Gastrocnemius medialis (tissue), 4 donors: ENCODE measurements at regions not wholly inside any gene's neighbourhood (a gene's known extent, or its start where the extent isn't known, plus 50 kb on each side); places are given as distances from the start of the nearest gene placed in this dataset.

Experiments
- ATAC-seq, 2 donors: fragments of 150-250 bp; one replicate each; pipeline ENCODE4 v1.9.1; 2016
- DNase-seq, 2 donors: peaks; one replicate each; pipeline ENCODE4 v3.0.0-alpha.2; 2019
- H3K27ac ChIP-seq, 4 donors: fragments of 200-600 bp; sonication (generic); 1 replicate in 1 of 4; 2 replicates in 3 of 4; pipeline ENCODE4 v1.5.1; 2016 to 2018; ENCODE audit warnings: mild to moderate bottlenecking in 2 of 4, moderate library complexity in 1 of 4
- H3K27me3 ChIP-seq, 3 donors: fragments of 200-600 bp; sonication (generic) in 2 of 3; 1 replicate in 1 of 3; 2 replicates in 2 of 3; pipeline versions ENCODE4 v1.5.1 to v1.6.0; 2016 to 2019; ENCODE audit warnings: mild to moderate bottlenecking in 1 of 3, moderate library complexity in 1 of 3
- H3K36me3 ChIP-seq, 2 donors: fragments of 200-600 bp; sonication (generic) in 1 of 2; one replicate each; pipeline ENCODE4 v1.5.1; 2017 to 2018
- H3K4me1 ChIP-seq, 2 donors: fragments of 200-600 bp; sonication (generic) in 1 of 2; one replicate each; pipeline ENCODE4 v1.5.1; 2016 to 2017; ENCODE audit warnings: mild to moderate bottlenecking in 2 of 2
- H3K4me3 ChIP-seq, 4 donors: fragments of 200-600 bp; sonication (generic) in 3 of 4; 1 replicate in 1 of 4; 2 replicates in 3 of 4; pipeline ENCODE4 v1.5.1; 2016 to 2019; ENCODE audit warnings: mild to moderate bottlenecking in 2 of 4
- H3K9me3 ChIP-seq, 3 donors: fragments of 200-600 bp; sonication (generic) in 2 of 3; 1 replicate in 1 of 3; 2 replicates in 2 of 3; pipeline ENCODE4 v1.5.1; 2016 to 2019
- CTCF ChIP-seq, 5 experiments: fragments of 450-650 bp in 3 of 5; fragments of 200-600 bp in 2 of 5; sonication (generic) in 2 of 5; IDR thresholded peaks in 4 of 5; conservative IDR thresholded peaks in 1 of 5; 1 replicate in 4 of 5; 2 replicates in 1 of 5; pipeline ENCODE4 v1.5.1; 2016 to 2019; ENCODE audit warnings: antibody characterized with exemption in 5 of 5, mild to moderate bottlenecking in 3 of 5, moderate library complexity in 3 of 5
- POLR2A ChIP-seq, 2 donors: fragments of 450-650 bp; IDR thresholded peaks; one replicate each; pipeline ENCODE4 v1.6.1; 2017; ENCODE audit warnings: antibody characterized with exemption in 2 of 2, mild to moderate bottlenecking in 2 of 2, moderate library complexity in 2 of 2
- in situ Hi-C, 4 donors: fragments of 200-750 bp; cut with MboI; loops; one replicate each; pipeline versions ENCODE4 v1.15.0 to v1.8.0; 2017; ENCODE audit warnings: low sequenced_read_pairs in 4 of 4
- intact Hi-C: fragments of 100-400 bp; cut with DNase I; formaldehyde crosslinking; loops from one replicate; pipeline ENCODE4 v1.15.1; 2023; ENCODE audit warnings: low total_unique reads

GRCh38 chr3:7915356-7915755 lies 586.3 kb upstream of the LMCD1 start:
- intact Hi-C loops: no loop called here
- in situ Hi-C loops: no loop called here
- Histone ChIP-seq H3K4me1 (no peaks in the 10 kb centered on the region), H3K27me3 (no peaks in the 10 kb centered on the region), H3K27ac (no peak overlapping the region), H3K36me3 (no peaks in the 10 kb centered on the region), H3K4me3 (no peak overlapping the region), H3K9me3 (no peaks in the 10 kb centered on the region)
- DNase-seq (no peak), ATAC-seq (no peak)
- TF ChIP-seq CTCF (IDR thresholded peaks at IDR 0.05 in 4 of 5, conservative IDR thresholded peaks at IDR 0.05 in 1 of 5): no peak
- TF ChIP-seq POLR2A (IDR thresholded peaks at IDR 0.05): no peak

GRCh38 chr3:7917443-7918151 lies 584.0 kb upstream of the LMCD1 start:
- in situ Hi-C loops: no loop called here
- Histone ChIP-seq H3K4me3 (no peak overlapping the region), H3K4me1 (no peaks in the 10 kb centered on the region), H3K36me3 (no peaks in the 10 kb centered on the region), H3K27ac (no peak overlapping the region), H3K27me3 (no peaks in the 10 kb centered on the region), H3K9me3 (no peaks in the 10 kb centered on the region)
- TF ChIP-seq POLR2A (IDR thresholded peaks at IDR 0.05) (no peak), CTCF (IDR thresholded peaks at IDR 0.05 in 4 of 5, conservative IDR thresholded peaks at IDR 0.05 in 1 of 5) (no peak)
- intact Hi-C loops: no loop called here
- no peak for ATAC-seq
- DNase-seq: no peak

- intact Hi-C loops: no loop called here
- DNase-seq (no peak), ATAC-seq (no peak)
- Histone ChIP-seq H3K4me3 (no peak overlapping the region), H3K36me3 (no peaks in the 10 kb centered on the region), H3K27me3 (no peaks in the 10 kb centered on the region), H3K27ac (no peak overlapping the region), H3K9me3 (no peaks in the 10 kb centered on the region), H3K4me1 (no peaks in the 10 kb centered on the region)
- TF ChIP-seq CTCF (IDR thresholded peaks at IDR 0.05 in 4 of 5, conservative IDR thresholded peaks at IDR 0.05 in 1 of 5) (no peak), POLR2A (IDR thresholded peaks at IDR 0.05) (no peak)
- in situ Hi-C loops: no loop called here
Observed at GRCh38 chr3:7920211-7920610, 581.4 kb upstream of the LMCD1 start.

- no peak for TF ChIP-seq CTCF (IDR thresholded peaks at IDR 0.05 in 4 of 5, conservative IDR thresholded peaks at IDR 0.05 in 1 of 5)
- TF ChIP-seq POLR2A (IDR thresholded peaks at IDR 0.05): no peak
- Histone ChIP-seq H3K4me1 (no peaks in the 10 kb centered on the region), H3K36me3 (no peaks in the 10 kb centered on the region), H3K27me3 (no peaks in the 10 kb centered on the region), H3K9me3 (no peaks in the 10 kb centered on the region), H3K4me3 (no peak overlapping the region), H3K27ac (no peak overlapping the region)
- ATAC-seq: no peak
- in situ Hi-C loops (no loop called here), intact Hi-C loops (no loop called here)
- DNase-seq: no peak
Observed at GRCh38 chr3:7924228-7924627, 577.4 kb upstream of the LMCD1 start.

- DNase-seq (no peak), ATAC-seq (no peak)
- in situ Hi-C loops (no loop called here), intact Hi-C loops (no loop called here)
- Histone ChIP-seq H3K27me3 (no peaks in the 10 kb centered on the region), H3K27ac (no peak overlapping the region), H3K9me3 (no peaks in the 10 kb centered on the region), H3K4me1 (no peaks in the 10 kb centered on the region), H3K36me3 (no peaks in the 10 kb centered on the region), H3K4me3 (no peak overlapping the region)
- TF ChIP-seq POLR2A (IDR thresholded peaks at IDR 0.05) (no peak), CTCF (IDR thresholded peaks at IDR 0.05 in 4 of 5, conservative IDR thresholded peaks at IDR 0.05 in 1 of 5) (no peak)
Observed at GRCh38 chr3:7927015-7927414, 574.6 kb upstream of the LMCD1 start.
